RCC 7860 (cell line): ENCODE measurements at regions not wholly inside any gene's neighbourhood (a gene's known extent, or its start where the extent isn't known, plus 50 kb on each side); places are given as distances from the start of the nearest gene placed in this dataset.

ENCODE experiments used
- DNase-seq: peaks from one replicate; pipeline ENCODE4 v3.0.0-alpha.2; 2015; ENCODE audit warnings: low spot score
- FAIRE-seq: peaks from 2 replicates; lab custom pipeline; 2012; peaks lifted over from hg19 to GRCh38; lab: Jason Lieb, UNC

- FAIRE-seq (no peak), DNase-seq (no peak)
These were observed 1217.9 kb downstream of the VRK1 start for GRCh38 chr14:98014851-98015615.

GRCh38 chr14:98015921-98016320 is 1218.7 kb downstream of the VRK1 start:
- no peak for DNase-seq
- no peak for FAIRE-seq

GRCh38 chr14:98018628-98019027 is 1221.4 kb downstream of the VRK1 start:
- FAIRE-seq (no peak), DNase-seq (no peak)

GRCh38 chr14:98022541-98023520 is 1225.6 kb downstream of the VRK1 start:
- no peak for FAIRE-seq
- no peak for DNase-seq

GRCh38 chr14:98028162-98028561 is 1231.0 kb downstream of the VRK1 start:
- DNase-seq, result no peak
- FAIRE-seq, result no peak

- DNase-seq (no peak), FAIRE-seq (no peak)
These were observed 1236.6 kb downstream of the BCL11B start for GRCh38 chr14:98035396-98035795.

GRCh38 chr14:98037831-98038230 is 1234.2 kb downstream of the BCL11B start:
- no peak for FAIRE-seq

GRCh38 chr14:98056946-98057345 is 1215.1 kb downstream of the BCL11B start:
- DNase-seq, result no peak

More at GRCh38 chr14:98037831-98038230, 1234.2 kb downstream of the BCL11B start:
- no peak for DNase-seq

GRCh38 chr14:98059106-98059505 is 1212.9 kb downstream of the BCL11B start:
- FAIRE-seq, result no peak
- no peak for DNase-seq

More at GRCh38 chr14:98056946-98057345, 1215.1 kb downstream of the BCL11B start:
- FAIRE-seq, result no peak

- no peak for FAIRE-seq
- no peak for DNase-seq
These were observed 1209.9 kb downstream of the BCL11B start for GRCh38 chr14:98062083-98062482.

GRCh38 chr14:98069712-98070171 is 1202.3 kb downstream of the BCL11B start:
- DNase-seq (peak; percentile 10), FAIRE-seq (no peak)

GRCh38 chr14:98070536-98070935 is 1201.5 kb downstream of the BCL11B start:
- no peak for FAIRE-seq
- no peak for DNase-seq

- DNase-seq (no peak), FAIRE-seq (no peak)
These were observed 1197.9 kb downstream of the BCL11B start for GRCh38 chr14:98074111-98074510.

GRCh38 chr14:98077176-98077575 is 1194.8 kb downstream of the BCL11B start:
- FAIRE-seq (no peak), DNase-seq (no peak)

GRCh38 chr14:98082833-98083232 is 1189.2 kb downstream of the BCL11B start:
- DNase-seq, result no peak
- no peak for FAIRE-seq

GRCh38 chr14:98085751-98086150 is 1186.2 kb downstream of the BCL11B start:
- FAIRE-seq (no peak), DNase-seq (no peak)

- DNase-seq (no peak), FAIRE-seq (no peak)
These were observed 1178.9 kb downstream of the BCL11B start for GRCh38 chr14:98093111-98093510.

GRCh38 chr14:98099527-98099926 is 1172.5 kb downstream of the BCL11B start:
- DNase-seq, result no peak
- FAIRE-seq, result no peak

- FAIRE-seq, result no peak
- DNase-seq, result no peak
These were observed 1170.7 kb downstream of the BCL11B start for GRCh38 chr14:98101323-98101722.

- no peak for FAIRE-seq
- no peak for DNase-seq
These were observed 1168.3 kb downstream of the BCL11B start for GRCh38 chr14:98103705-98104104.

GRCh38 chr14:98109326-98109725 is 1162.7 kb downstream of the BCL11B start:
- DNase-seq, result no peak

More at GRCh38 chr14:98109326-98109725, 1162.7 kb downstream of the BCL11B start:
- FAIRE-seq, result no peak
